Tibial nerve (tissue), 3 donors: ENCODE measurements at regions not wholly inside any gene's neighbourhood (a gene's known extent, or its start where the extent isn't known, plus 50 kb on each side); places are given as distances from the start of the nearest gene placed in this dataset.
"Not testable (repeated sequence)": the region's sequence is repeated elsewhere in the genome, so short reads cannot be mapped to it uniquely, and the experiment has no call there.

ENCODE experiments used
- POLR2A ChIP-seq, 2 donors: fragments of 450-650 bp; IDR thresholded peaks; one replicate each; pipeline ENCODE4 v1.6.1; 2017; ENCODE audit warnings: antibody characterized with exemption in 2 of 2, mild to moderate bottlenecking in 2 of 2, moderate library complexity in 2 of 2
- TF ChIP-seq, protein P1 (sequence below), 5 experiments: fragments of 200-600 bp in 3 of 5; fragments of 450-650 bp in 2 of 5; sonication (generic) in 3 of 5; IDR thresholded peaks; one replicate each; pipeline ENCODE4 v1.5.1; 2016 to 2019; ENCODE audit warnings: antibody characterized with exemption in 5 of 5, mild to moderate bottlenecking in 3 of 5, moderate library complexity in 2 of 5

DNA sequence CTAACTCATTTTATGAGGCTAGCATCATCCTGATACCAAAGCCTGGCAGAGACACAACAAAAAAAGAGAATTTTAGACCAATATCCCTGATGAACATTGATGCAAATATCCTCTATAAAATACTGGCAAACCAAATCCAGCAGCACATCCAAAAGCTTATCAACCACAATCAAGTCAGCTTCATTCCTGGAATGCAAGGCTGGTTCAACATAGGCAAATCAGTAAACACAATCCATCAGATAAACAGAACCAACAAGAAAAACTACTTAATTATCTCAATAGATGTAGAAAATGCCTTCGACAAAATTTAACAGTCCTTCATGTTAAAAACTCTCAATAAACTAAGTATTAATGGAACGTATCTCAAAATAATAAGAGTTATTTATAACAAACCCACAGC, 433.3 kb downstream of the TFEC start:
- TF ChIP-seq, protein P1, sequence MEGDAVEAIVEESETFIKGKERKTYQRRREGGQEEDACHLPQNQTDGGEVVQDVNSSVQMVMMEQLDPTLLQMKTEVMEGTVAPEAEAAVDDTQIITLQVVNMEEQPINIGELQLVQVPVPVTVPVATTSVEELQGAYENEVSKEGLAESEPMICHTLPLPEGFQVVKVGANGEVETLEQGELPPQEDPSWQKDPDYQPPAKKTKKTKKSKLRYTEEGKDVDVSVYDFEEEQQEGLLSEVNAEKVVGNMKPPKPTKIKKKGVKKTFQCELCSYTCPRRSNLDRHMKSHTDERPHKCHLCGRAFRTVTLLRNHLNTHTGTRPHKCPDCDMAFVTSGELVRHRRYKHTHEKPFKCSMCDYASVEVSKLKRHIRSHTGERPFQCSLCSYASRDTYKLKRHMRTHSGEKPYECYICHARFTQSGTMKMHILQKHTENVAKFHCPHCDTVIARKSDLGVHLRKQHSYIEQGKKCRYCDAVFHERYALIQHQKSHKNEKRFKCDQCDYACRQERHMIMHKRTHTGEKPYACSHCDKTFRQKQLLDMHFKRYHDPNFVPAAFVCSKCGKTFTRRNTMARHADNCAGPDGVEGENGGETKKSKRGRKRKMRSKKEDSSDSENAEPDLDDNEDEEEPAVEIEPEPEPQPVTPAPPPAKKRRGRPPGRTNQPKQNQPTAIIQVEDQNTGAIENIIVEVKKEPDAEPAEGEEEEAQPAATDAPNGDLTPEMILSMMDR (IDR thresholded peaks at IDR 0.05) = not testable (repeated sequence)
- TF ChIP-seq POLR2A (IDR thresholded peaks at IDR 0.05) = not testable (repeated sequence)
